ENCODE measurements at regions not wholly inside any gene's neighbourhood (a gene's known extent, or its start where the extent isn't known, plus 50 kb on each side); places are given as distances from the start of the nearest gene placed in this dataset.

DNA sequence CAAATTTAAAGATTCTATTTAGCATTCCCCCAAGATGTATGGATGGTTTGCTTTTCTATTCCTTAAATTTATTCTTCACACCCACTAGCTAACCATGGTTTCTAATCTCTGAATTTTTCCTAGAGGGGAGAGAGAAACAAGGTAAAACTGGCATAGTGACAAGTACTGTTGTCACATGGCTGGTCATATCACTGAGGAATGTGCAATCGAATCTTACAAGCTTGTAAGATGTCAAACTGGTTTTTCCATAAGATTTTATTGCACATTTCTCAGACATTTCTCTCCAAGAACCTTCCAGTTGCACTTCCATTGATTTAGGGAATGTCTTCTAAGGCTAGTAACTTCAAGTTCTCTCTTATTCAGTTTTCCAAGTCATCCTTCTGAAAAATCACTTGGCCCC lies 89.8 kb downstream of the MBL2 start:
- TF ChIP-seq, protein P1, sequence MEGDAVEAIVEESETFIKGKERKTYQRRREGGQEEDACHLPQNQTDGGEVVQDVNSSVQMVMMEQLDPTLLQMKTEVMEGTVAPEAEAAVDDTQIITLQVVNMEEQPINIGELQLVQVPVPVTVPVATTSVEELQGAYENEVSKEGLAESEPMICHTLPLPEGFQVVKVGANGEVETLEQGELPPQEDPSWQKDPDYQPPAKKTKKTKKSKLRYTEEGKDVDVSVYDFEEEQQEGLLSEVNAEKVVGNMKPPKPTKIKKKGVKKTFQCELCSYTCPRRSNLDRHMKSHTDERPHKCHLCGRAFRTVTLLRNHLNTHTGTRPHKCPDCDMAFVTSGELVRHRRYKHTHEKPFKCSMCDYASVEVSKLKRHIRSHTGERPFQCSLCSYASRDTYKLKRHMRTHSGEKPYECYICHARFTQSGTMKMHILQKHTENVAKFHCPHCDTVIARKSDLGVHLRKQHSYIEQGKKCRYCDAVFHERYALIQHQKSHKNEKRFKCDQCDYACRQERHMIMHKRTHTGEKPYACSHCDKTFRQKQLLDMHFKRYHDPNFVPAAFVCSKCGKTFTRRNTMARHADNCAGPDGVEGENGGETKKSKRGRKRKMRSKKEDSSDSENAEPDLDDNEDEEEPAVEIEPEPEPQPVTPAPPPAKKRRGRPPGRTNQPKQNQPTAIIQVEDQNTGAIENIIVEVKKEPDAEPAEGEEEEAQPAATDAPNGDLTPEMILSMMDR (IDR thresholded peaks at IDR 0.05; ENCODE audit: insufficient read depth, low read depth, low read length): no peak
- no peak for TF ChIP-seq EZH2 (IDR thresholded peaks at IDR 0.05; ENCODE audit: insufficient read depth, low read length)

All from astrocyte (in vitro differentiated cells and primary cell).